GM13976 (cell line): ENCODE measurements at regions not wholly inside any gene's neighbourhood (a gene's known extent, or its start where the extent isn't known, plus 50 kb on each side); places are given as distances from the start of the nearest gene placed in this dataset.

Experiments
- DNase-seq: peaks from one replicate; pipeline ENCODE4 v3.0.0; 2012; ENCODE audit warnings: low spot score
- in situ Hi-C: fragments of 300-500 bp; cut with MboI; formaldehyde crosslinking; loops from one replicate; pipeline ENCODE4 v1.12.0; 2022; ENCODE audit warnings: low sequenced_read_pairs, mixed read lengths, inconsistent platforms; ENCODE audit not compliant: unreplicated experiment
- TF ChIP-seq, protein P1 (sequence below): IDR thresholded peaks from 2 replicates; pipeline ENCODE4 v1.5.1; 2012; ENCODE audit warnings: borderline replicate concordance, mild to moderate bottlenecking; ENCODE audit not compliant: insufficient read depth; ENCODE audit errors: extremely low read depth, missing control alignments, control extremely low read depth

- no peak for DNase-seq
- in situ Hi-C loops, result no loop called here
- TF ChIP-seq, protein P1, sequence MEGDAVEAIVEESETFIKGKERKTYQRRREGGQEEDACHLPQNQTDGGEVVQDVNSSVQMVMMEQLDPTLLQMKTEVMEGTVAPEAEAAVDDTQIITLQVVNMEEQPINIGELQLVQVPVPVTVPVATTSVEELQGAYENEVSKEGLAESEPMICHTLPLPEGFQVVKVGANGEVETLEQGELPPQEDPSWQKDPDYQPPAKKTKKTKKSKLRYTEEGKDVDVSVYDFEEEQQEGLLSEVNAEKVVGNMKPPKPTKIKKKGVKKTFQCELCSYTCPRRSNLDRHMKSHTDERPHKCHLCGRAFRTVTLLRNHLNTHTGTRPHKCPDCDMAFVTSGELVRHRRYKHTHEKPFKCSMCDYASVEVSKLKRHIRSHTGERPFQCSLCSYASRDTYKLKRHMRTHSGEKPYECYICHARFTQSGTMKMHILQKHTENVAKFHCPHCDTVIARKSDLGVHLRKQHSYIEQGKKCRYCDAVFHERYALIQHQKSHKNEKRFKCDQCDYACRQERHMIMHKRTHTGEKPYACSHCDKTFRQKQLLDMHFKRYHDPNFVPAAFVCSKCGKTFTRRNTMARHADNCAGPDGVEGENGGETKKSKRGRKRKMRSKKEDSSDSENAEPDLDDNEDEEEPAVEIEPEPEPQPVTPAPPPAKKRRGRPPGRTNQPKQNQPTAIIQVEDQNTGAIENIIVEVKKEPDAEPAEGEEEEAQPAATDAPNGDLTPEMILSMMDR, result no peak
Measured at GRCh38 chr12:43015090-43015737, 425.7 kb upstream of the PRICKLE1 start.

DNA sequence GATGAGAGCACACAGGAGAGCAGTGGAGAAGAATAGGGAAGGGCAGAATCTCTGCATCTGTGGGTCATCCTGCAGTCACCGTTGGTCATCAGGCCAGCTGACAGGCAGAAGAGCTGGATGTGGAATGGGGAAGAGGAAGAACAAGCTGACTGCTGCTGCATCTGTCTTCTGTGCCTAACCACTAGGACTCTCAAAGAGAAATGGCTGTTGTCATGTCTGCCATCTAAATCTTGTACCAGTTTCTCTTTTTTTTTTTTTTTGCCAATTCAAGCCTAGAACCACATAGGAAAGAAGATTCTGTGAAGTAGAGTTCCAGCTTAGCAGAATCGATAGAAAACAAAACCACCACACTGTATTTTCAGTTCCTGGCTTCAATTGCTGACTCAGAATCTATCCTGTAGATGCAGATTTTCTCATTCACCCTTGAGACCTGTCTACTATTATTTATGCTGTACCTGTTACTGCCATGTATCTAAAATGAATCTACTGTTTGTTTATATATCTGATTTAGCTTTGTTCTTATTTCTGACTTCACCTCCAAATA, 421.9 kb upstream of the PRICKLE1 start:
- TF ChIP-seq, protein P1, result no peak
- in situ Hi-C loops, result no loop called here
- peak; percentile 7 for DNase-seq

GRCh38 chr12:43009846-43010240, 420.3 kb upstream of the PRICKLE1 start:
- TF ChIP-seq, protein P1, result no peak
- in situ Hi-C loops, result no loop called here
- no peak for DNase-seq

- TF ChIP-seq, protein P1, result no peak
- in situ Hi-C loops, result no loop called here
- DNase-seq, result no peak
Measured at GRCh38 chr12:43008953-43009845, 419.7 kb upstream of the PRICKLE1 start.

DNA sequence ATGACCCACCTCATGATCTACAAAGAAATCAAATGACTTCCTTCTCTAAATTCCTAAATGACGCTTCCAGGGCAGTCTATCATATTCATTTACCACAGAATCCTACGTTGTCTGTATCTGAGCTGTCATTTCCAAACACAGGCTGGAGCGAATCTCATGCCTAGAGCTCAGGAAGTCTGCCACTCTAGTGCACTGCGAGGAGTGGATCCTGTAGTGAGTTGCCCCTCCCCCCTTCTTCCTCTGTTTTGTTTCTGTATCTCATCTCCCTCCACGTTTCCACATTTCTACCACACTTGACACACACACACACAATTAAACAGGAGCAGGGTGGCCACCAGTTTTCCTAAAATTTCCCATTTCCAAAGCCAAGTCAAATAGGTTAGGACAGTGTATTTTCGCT, 415.4 kb upstream of the PRICKLE1 start:
- TF ChIP-seq, protein P1, result no peak
- in situ Hi-C loops, result no loop called here
- DNase-seq, result no peak

DNA sequence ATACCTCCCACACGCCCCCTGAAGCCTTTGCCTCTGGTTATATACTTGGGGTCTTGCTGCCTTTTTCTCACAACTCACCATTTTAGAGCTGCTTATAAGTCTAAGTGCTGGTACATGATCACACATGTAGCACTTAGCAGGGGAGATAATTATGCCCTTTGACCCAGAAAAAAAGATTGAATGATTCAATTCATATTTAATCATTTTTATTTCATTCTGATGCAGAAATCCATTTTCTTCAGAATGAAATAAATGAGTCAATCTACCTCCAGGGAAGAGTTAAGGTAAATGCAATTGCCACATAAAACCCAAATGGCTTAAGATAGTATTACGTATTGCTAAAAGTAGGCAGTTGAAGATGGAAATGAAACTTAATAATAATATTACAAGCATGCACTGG, 414.6 kb upstream of the PRICKLE1 start:
- TF ChIP-seq, protein P1, result no peak
- DNase-seq, result no peak
- in situ Hi-C loops, result no loop called here
